ENCODE measurements at regions not wholly inside any gene's neighbourhood (a gene's known extent, or its start where the extent isn't known, plus 50 kb on each side); places are given as distances from the start of the nearest gene placed in this dataset.

DNA sequence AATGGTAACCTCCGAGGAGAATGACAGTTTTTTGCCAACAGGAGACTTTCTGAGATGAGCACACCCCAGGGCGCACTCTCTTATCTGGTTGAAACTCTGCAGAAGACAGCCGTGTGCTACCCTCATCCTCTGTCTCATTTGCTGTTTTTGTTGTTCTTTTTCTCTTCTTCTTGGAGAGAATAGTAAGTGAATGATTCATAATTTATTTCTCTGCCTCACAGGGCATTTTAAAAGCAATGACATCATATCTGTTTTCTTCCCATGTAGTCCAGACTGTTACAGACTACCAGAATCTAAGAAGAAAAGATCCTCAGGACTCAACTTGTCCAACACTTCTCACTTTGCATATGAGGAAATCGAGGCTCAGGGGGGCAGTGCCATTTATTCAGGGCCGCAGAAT is 771.1 kb upstream of the GRM7 start:
- no peaks in the 10 kb centered on the region for H3K4me1 ChIP-seq
- no peak for DNase-seq
- H3K36me3 ChIP-seq = no peaks in the 10 kb centered on the region
- no peaks in the 10 kb centered on the region for H3K9me3 ChIP-seq (replicated peaks)
- no peak overlapping the region for H3K27ac ChIP-seq (replicated peaks)
- intact Hi-C loops (cut with micrococcal nuclease) = no loop called here
- no peak for TF ChIP-seq CTCF (IDR thresholded peaks at IDR 0.05; ENCODE audit: borderline replicate concordance)
- H3K27me3 ChIP-seq (ENCODE audit: low read depth) = no peaks in the 10 kb centered on the region
- H3K4me3 ChIP-seq = no peak overlapping the region

- no peak overlapping the region for H3K27ac ChIP-seq (replicated peaks)
- no peaks in the 10 kb centered on the region for H3K36me3 ChIP-seq
- H3K4me3 ChIP-seq = no peak overlapping the region
- intact Hi-C loops (cut with micrococcal nuclease) = no loop called here
- DNase-seq = no peak
- no peaks in the 10 kb centered on the region for H3K27me3 ChIP-seq (ENCODE audit: low read depth)
- H3K9me3 ChIP-seq (replicated peaks) = no peaks in the 10 kb centered on the region
- H3K4me1 ChIP-seq = no peaks in the 10 kb centered on the region
- TF ChIP-seq CTCF (IDR thresholded peaks at IDR 0.05; ENCODE audit: borderline replicate concordance) = no peak
Measured at GRCh38 chr3:6091262-6091661, 769.7 kb upstream of the GRM7 start.

DNA sequence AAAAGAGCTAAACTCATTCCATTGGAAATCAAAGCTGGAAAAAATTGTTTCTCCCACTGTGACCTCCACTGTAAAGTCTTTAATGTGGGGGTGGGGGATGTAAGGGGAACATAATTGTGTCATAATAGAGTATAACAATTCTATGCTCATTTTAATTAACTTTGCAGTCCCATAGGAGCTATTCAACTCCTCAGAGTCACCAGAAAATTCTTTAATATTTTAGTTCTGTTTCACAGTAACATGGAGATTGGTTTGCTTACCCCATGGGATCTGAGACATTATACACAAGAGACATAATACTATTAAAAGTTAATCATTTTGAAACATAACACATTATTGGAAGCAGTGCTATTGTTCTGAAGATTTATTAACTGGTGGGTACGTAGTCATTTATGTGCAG is 765.9 kb upstream of the GRM7 start:
- Histone ChIP-seq H3K9me3 (replicated peaks) (peaks cover 9% of the 10 kb centered on the region), H3K4me1 (no peaks in the 10 kb centered on the region)
- no peak for TF ChIP-seq CTCF (IDR thresholded peaks at IDR 0.05; ENCODE audit: borderline replicate concordance)

GRCh38 chr3:6097021-6097420 is 763.9 kb upstream of the GRM7 start:
- no peak for TF ChIP-seq CTCF (IDR thresholded peaks at IDR 0.05; ENCODE audit: borderline replicate concordance)
- Histone ChIP-seq H3K27ac (replicated peaks) (no peak overlapping the region), H3K4me3 (no peak overlapping the region), H3K4me1 (no peaks in the 10 kb centered on the region), H3K36me3 (no peaks in the 10 kb centered on the region), H3K9me3 (replicated peaks) (peaks cover 9% of the 10 kb centered on the region), H3K27me3 (ENCODE audit: low read depth) (no peaks in the 10 kb centered on the region)
- DNase-seq = no peak
- intact Hi-C loops (cut with micrococcal nuclease) = no loop called here

More for the DNA sequence above, 765.9 kb upstream of the GRM7 start:
- Histone ChIP-seq H3K36me3 (no peaks in the 10 kb centered on the region), H3K27ac (replicated peaks) (no peak overlapping the region), H3K4me3 (no peak overlapping the region), H3K27me3 (ENCODE audit: low read depth) (no peaks in the 10 kb centered on the region)
- DNase-seq = no peak
- intact Hi-C loops (cut with micrococcal nuclease) = no loop called here

DNA sequence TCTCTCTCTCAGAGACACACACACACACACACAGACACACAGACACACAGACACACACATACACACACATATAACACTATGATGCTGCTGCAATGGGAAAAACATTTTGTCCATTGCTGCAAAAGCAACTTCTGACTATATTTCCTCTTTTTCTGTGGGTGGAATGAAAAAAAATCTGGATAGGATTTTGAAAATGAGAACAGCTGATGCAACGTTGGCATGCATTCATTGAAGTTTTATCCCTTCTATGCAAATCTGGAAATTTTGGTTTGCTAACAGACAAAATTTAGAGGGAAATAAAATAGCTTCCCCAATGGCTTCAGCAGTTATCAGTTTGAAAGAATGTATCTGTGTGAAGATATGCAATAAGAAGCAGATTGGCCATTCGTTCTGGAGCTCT is 763.4 kb upstream of the GRM7 start:
- Histone ChIP-seq H3K36me3 (no peaks in the 10 kb centered on the region), H3K4me3 (no peak overlapping the region), H3K27me3 (ENCODE audit: low read depth) (no peaks in the 10 kb centered on the region), H3K4me1 (no peaks in the 10 kb centered on the region), H3K27ac (replicated peaks) (no peak overlapping the region), H3K9me3 (replicated peaks) (peaks cover 9% of the 10 kb centered on the region)
- DNase-seq = no peak
- TF ChIP-seq CTCF (IDR thresholded peaks at IDR 0.05; ENCODE audit: borderline replicate concordance) = no peak
- intact Hi-C loops (cut with micrococcal nuclease) = no loop called here

All from left ventricle myocardium inferior (tissue), 1 donor.